ENCODE measurements at regions not wholly inside any gene's neighbourhood (a gene's known extent, or its start where the extent isn't known, plus 50 kb on each side); places are given as distances from the start of the nearest gene placed in this dataset.
"Not testable (repeated sequence)": the region's sequence is repeated elsewhere in the genome, so short reads cannot be mapped to it uniquely, and the experiment has no call there.

DNA sequence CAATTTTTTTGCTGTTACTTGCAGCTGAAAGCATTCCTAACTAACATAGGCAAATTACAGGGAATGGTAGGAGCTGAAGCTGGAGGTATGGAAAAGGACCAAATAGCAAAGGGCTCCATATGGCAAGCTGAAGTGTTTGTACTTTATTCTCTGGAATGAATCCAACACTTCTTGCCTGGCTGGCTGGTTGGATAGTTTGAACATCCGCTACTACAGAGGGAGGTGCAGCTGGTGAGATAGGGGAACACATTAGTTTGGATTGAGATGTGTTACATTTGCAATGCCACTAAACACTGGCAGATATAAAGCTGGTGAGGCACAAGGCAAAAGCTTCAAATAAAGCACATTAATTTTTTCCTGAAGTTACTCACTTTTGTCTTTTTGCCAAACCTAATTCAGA lies 291.5 kb downstream of the SP3 start:
- DNase-seq: no peak

DNA sequence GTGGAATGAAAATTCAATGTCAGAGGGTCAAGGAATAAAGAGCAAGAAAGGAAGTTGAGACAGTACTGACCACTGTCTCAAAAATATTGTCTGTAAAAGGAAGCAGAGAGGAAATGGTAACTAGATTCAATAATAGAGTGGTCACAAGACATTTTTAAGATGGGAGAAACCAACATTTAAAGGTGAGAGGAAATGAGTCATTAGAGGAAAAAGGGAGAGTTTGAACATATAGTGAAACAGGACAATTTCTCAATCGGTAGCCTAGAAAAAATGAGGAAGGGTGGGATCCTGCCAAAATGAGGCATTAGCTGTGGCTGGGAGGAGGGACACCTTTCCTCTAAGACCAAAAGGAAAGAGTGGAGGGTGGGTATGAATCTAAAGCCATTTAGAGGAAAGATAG lies 288.5 kb downstream of the SP3 start:
- no peak for DNase-seq

DNA sequence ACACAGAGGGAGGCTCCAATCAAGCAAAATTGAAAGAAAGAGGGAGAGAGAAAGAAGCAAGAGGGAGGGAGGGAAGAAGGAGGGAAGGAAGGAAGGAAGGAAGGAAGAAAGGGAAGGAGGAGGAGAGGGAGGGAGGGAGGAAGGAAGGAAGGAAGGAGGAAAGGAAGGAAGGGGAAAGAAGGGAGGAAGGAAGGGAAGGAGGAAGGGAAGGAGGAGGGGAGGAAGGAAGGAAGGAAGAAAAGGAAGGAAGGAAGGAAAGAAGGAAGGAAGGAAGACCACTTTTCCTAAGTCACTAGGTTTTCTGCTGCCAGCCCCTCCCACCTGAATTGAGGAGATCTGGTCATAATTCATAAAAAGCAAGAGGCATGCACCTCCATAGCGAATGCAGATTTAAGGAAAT lies 287.0 kb downstream of the SP3 start:
- DNase-seq: no peak

DNA sequence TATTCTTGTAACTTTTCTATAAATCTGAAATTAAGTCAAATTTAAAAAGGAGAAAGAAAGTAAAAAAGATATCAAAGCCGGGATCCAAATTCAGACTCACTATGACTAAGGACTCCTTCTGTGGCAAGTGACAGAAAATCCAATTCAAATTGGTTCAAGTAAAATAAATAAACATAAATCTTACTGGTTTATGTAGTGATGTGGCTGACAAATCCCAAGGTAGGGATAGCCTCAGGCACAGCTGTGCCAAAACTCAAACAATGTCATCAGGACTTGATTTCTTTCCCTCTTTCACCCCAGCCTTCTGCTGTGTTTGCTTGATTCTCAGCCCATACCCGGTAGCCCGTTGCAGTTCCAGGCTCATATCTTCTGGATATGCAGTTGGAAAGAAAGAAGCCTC lies 284.6 kb downstream of the SP3 start:
- DNase-seq: no peak

DNA sequence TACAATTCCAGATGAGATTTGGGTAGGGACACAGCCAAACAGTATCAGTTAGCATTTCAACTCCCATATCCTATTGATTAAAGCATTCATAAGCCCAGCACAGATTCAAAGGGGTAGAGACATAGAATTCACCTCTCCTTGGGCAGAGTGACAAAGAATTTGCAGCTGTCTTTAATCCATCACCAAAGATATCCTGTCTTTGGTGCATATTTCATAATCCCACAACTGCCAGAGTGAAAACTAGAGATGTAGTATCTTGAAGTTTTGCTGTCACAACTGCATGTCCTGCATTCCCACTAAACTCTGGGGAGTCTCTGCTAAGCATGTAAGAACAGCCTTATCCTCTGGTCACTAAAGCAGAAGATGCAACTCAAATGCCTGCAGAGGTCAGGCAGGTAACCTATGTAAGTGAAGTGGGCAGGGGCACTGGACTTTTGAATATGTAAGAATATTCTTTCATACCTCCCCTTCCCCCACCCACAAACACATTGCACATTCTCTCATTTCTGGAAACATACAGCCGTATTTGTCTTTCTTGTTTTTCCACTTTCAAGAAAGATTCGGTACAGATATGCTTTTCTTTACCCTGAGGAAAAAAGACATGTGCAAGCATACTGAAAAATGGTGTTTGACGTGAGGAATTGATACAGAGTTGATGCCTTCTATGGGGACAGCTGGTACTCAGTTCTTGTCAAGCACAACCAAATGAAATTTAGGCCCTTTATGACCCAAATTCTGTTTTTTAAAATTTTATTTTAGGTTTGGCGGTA lies 283.1 kb downstream of the SP3 start:
- DNase-seq: no peak

DNA sequence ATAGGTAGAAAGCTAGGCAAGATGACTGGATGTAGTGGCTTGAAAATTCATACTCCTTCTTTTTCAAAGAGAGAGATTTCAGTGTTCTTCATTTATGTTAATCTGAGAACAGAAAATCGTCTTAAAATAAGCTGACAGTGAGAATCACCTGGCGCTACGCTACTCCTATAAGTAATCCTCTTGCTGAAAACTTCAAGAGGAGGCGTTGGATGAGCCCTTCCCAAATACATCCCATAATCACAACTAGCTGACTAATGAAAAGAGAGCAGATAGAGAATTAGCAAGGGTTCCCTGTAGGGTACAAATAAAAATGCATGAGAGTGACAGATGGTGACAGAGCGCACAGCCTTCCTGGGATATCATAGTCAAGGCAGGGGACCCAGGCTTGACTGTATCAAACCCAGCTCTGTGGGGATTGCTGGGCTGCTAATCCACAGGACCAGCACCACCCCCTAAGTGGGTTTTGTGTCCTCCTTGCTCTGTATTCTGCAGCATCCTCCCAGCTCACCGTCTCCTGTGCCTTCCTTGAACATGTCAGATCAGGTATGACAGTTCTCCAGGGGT lies 280.2 kb downstream of the SP3 start:
- DNase-seq: no peak

DNA sequence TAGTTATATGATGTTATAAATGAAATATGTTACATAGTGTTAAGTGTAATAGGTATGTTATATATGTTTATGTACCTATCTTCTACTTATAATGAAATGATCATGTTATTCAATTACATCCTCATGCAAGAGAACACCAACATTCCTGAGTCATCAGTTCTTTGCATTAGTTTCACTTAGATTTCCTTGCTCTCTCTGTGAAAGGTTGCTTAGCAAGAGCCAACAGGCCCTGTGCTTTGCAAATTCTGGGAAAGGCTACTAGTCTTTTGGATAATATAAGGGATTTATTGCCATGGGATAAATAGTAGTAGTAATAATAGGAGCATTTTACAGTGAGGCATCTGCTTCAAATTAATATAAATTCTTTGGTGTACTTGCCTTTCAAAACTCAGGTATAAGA lies 274.8 kb downstream of the SP3 start:
- DNase-seq: no peak

DNA sequence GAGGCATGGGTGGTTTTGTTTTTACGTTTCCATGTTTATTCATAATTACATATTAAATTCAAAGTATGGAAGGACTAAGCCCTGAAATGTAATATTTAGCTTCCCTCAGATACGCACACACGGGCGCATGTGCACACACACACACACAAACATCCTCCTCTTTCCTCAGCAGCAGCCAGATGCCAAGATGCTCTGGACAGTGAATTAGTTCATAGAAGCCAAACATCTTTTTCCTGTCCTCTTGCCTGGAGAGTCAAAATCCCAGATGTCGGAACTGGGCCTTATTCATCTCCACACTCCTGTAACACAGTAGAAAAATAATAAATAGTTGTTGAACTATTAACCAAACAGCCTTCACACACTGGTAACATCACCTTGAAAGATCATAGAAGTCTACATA lies 273.1 kb downstream of the SP3 start:
- no peak for DNase-seq

DNA sequence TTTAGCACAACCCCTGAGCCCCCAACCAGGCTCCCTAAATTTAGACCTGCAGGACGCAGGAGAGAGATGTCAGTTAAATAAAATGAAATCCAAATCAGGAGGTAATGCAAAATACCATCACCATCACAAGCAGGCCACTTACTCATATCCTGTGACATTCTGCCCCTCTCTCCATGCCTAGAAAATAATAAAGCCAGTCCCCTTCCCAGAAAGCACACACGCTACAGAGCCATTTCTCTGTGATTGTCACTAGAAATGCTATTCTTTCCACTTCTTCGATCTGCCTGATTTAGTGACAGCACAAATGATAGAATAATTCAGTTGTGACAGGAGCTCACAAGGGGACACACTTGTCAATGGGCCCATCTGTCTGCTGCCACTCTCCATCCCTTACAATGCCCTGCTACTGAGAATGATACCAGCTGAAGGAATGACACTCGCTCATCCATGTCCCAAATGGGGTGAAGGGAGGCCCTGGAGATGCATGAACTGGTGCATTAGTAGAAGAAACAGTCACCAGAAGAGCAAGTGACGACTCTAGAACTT lies 272.1 kb downstream of the SP3 start:
- no peak for DNase-seq

DNA sequence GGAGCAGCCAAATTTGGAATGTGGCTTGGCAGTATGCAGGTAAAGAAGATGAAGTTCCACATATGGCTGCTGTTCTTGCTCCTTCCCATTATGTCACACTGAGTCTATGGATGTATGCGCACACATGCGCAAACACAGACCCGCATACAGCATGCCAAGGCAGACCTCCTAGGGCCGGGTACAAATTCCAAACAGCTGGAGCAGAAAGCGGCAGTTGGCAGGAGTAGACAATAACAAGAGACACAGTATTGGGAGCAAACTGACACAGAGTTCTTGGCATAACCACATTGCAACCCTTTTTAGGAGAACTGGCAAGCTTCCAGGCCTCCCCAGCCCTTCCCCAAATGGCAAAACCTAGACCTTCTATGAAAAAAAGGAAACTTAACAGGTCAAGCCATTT lies 268.9 kb downstream of the SP3 start:
- DNase-seq: no peak

DNA sequence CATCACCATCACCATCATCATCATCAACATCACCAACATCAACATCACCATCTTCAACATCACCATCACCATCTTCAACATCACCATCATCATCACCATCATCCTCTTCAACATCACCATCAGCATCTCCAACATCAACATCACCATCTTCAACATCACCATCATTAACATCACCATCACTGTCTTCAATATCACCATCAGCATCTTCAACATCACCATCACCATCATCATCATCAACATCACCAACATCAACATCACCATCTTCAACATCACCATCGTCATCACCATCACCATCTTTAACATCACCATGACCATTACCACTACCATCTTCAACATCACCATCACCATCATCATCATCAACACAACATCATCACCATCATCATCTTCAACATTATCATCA lies 267.2 kb downstream of the SP3 start:
- no peak for DNase-seq

DNA sequence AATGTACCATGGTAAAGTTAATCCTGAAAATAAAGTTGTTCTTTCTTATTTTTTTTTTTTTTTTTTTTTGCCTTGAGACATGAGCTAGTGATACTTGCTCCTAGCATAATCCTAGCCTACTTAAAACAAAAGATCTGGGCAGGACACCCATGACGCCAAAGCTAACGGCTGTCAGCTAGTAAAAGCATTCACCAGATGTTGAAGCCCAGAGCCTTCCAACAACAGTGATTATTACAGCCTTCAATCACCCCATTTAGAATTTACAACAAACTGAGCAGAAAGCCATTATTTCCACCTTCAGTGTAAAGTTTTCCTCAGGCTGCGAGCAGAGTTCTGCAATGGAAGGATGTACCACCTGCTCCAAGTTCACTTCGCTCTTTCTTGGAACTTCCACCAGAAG lies 259.5 kb downstream of the SP3 start:
- no peak for DNase-seq

DNA sequence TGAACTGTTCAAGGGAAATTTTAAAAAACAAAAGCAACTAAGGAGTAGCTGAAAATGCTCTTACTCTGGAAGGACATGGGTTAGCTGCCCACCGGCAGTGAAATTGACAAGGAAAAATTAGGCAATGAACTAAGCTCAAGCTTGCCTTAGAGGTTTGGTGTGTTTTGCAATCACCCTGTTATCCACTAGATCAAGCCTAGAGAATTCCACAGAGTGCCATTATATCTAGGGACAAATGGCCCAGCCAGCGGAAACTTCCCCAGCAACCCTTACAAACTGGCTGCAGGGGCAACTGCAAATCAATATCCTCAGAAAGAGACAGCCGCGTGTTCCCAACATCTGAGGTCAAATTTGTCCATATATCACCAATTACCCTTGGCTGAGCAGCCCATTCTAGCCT lies 258.2 kb downstream of the SP3 start:
- no peak for DNase-seq

DNA sequence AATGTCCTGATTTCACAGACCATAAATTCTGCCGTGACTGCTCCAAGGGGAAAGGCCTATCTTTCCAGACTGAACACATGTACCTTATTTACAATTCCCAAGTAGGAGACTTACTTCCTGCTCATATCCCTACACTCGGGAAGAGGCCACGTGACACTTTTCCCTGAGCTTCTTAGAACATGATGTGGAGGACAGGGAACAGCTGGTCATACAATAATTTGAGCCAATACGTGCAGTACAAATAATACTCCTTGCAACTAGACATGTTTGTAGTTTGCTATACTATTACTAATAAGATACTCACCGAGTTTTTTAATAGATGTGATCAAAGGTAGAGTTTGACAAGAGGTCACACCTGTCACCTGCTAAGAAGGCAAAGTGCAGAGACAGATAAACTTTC lies 256.4 kb downstream of the SP3 start:
- DNase-seq: no peak

DNA sequence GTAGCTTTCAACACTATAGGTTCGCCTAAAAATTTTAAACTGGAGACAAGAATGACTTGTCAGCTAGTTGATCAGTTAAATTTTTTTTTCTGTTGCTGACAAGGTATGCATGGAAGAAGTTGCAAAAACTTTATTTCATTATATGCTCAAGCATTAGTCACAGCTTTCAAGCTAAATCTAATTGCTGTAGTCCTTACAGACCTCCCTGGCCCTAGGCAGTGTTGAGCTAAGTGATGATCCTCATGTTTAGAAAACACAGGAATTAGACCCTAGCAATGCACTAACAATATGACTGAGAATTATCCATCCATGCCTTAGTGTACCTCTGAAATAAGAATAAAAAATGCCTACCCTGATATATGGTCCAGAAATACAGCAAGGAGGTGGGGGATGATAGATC lies 253.4 kb downstream of the SP3 start:
- no peak for DNase-seq

DNA sequence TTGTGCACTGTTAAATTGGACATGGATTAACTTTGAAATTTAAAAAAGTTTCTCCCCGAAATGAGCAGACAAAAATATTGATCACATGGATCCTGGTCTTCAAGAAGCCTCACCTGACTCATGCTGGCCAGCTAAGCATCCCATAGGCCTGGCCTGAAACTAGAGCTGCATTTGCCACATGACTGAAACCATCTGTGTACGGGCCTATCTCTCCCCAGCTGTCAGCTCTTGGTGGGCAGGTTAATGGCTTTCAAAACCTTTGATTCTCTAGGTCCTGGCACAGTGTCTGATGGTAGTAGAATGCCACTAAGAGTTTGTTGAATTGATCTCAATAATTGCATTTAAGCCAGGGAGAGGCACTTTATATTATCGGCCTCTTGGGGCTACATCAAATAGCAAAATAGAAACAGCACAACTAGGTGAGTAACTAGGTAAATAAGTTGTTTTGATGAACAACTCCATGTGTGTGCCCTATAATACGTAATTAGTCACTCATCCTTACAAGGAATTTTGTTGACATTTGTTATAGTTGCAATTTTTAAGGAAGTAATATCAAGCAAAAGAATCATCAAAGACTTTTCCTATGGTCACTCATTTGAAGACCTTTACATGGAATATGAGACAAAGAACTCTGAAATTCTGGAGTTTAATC lies 251.1 kb downstream of the SP3 start:
- no peak for DNase-seq

DNA sequence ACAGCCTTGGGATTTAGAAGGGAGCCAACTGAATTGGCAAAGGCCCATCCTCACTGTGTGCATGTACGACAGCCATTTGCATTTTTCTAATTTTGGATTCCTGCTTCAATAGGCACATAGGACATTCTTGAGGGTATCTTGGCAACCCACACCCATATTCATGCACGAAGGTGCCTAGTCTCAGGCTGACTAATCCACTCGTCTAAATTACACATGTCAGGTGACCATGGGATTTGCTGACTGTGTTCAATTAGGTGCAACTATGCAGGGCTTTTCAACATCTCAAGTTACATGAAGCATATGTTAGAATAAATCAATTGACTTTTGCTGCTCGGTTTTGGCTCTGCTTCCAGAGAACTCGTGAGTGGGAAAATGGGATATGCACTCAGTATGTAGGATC lies 249.7 kb downstream of the SP3 start:
- DNase-seq: no peak

DNA sequence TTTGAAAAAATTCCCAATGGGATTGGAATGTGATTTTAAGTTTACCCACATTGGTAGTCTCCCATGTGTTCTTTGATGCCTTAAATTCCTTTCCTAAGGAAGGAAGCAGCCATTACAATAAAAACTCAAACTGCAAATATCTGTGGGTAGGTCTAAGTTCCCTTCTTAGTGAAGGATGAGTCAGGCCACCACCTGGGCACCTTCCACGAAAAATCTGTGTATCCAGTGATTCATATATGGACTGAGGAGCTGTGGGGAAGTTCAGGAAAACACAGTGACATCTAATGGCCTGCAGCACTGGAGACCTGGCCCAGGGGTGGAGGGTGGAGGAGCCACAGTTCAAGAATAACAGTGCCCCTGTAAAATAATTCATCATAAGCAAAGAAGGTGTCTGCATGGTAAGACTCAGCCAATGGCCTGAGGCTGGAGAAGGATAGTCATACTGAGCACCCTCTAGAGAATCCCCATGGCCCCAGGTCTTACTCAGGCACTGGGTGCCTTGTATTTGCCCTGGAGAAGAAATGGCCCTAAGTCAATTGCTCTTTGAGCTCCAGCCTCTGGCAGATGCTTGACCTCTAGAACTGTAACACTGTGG lies 248.6 kb downstream of the SP3 start:
- DNase-seq: no peak

DNA sequence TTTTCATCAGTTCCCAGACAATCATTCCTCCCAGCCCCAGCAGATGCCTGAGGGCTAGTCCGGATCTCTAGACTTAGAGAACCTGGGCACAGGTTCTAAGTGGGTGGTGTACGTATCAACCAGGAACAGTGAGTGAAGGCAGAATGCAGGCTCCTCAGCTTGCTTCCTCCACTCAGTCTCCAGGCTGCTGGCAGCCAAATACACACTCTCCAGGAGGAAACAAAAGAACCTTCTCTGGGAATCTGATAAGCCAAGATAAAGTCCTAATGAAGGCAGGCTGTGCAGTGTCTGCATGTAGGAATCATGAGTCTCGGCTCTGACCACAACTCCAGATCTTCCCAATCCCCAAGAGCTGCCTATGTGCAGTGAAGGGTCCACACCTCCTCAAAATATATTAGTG lies 245.7 kb downstream of the SP3 start:
- DNase-seq: no peak

DNA sequence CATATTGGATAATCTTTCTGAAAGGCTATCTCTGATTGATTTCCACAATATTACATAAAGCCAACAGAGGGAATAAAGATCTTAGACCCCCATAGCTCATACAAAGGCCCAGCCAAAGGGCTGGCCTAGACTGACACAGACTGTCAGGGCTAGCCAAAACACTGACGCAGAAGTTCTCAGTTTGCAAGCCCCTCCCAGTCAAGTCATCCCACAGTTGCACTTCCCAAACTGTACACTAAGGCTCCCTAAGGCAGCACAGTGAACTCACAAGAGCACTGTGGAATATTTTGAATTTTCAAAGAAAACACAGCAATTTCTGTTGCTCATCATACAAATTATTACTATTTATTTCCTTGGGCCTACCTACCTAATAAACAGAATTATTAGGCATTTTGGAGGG lies 244.9 kb downstream of the SP3 start:
- DNase-seq: no peak

DNA sequence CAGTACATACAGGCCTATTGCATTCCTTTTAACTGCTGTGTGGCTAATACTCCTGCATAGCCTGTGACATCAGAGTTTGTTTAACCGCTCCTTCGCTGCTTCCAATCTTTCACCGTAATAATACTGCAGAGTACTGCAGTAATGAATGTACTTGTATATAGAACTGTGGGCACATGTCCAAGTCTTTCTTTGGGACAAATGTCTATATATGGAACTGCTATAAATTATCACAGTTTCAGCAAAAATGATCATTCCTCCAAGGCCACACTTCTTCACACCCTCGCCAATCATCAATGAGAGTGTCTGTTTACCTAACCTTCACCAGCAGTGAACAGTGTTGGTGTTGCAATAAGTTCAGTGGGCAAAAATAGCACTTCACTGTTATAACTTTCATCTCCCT lies 230.4 kb downstream of the SP3 start:
- DNase-seq: no peak

DNA sequence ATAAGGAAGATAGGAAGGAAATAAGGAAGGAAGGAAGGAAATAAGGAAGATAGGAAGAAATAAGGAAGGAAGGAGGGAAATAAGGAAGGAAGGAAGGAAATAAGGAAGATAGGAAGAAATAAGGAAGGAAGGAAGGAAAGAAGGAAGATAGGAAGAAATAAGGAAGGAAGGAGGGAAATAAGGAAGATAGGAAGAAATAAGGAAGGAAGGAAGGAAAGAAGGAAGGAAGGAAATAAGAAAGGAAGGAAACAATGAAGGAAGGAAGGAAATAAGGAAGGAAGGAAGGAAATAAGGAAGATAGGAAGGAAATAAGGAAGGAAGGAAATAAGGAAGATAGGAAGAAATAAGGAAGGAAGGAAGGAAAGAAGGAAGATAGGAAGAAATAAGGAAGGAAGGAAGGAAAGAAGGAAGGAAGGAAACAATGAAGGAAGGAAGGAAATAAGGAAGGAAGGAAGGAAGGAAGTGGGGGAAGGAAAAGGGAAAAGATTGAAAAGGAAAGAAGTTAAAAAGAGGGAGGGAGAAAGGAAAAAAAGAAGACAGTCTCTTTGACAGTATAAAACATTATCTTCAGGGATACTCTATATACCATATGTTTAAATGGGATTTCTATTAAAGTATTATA lies 227.1 kb downstream of the SP3 start:
- not testable (repeated sequence) for DNase-seq

DNA sequence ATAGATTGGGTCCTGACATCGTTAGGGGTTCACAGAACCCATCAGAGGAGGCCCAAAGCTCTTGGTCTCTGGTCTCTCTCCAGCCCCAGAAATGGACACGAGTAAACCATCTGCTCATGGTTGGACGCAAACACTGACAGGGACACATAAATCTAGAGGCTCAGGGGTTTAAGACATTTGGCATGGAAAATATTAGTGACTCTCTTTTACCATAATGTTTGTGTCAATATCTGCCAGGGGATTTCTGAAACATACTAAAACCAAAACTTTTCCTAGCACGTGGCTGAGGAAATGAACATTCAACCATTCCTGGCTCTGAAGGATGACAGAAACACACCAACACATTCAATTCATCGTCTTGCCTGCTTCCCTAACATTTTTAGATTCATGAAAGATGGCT lies 226.2 kb downstream of the SP3 start:
- no peak for DNase-seq

DNA sequence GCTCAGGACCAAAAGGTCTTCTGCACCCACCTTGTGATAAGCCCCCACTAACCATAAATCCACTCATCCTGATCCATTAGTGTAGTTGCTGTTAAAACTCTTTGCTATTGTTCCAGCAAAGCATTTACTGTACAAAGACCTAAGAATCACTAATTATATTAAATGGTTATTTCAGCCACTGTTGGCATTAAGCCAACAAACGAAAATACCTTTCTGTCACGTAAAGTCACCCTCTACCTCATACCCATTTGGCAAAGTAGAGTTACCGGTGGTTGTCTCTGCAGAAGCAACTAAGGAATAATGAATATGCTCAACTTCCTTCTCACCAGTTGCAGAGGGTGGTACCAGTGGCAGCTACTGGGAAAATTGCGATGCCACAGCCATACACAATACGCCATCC lies 224.5 kb downstream of the SP3 start:
- DNase-seq: no peak
